Ascending aorta (tissue), 2 donors: ENCODE measurements at regions not wholly inside any gene's neighbourhood (a gene's known extent, or its start where the extent isn't known, plus 50 kb on each side); places are given as distances from the start of the nearest gene placed in this dataset.

Source experiments
- DNase-seq, 2 donors: peaks; one replicate each; pipeline ENCODE4 v3.0.0-alpha.2; 2019; ENCODE audit warnings: low spot score in 2 of 2
- H3K27ac ChIP-seq, 2 donors: fragments of 200-600 bp; sonication (generic); one replicate each; pipeline ENCODE4 v1.5.1; 2016 to 2017; ENCODE audit warnings: mild to moderate bottlenecking in 1 of 2
- H3K27me3 ChIP-seq: fragments of 200-600 bp; sonication (generic); one replicate; pipeline ENCODE4 v1.5.1; 2017
- H3K36me3 ChIP-seq, 2 donors: fragments of 200-600 bp; sonication (generic); one replicate each; pipeline ENCODE4 v1.5.1; 2016
- H3K4me1 ChIP-seq, 2 donors: fragments of 200-600 bp; sonication (generic); one replicate each; pipeline ENCODE4 v1.5.1; 2016 to 2017; ENCODE audit warnings: mild to moderate bottlenecking in 1 of 2
- H3K4me3 ChIP-seq, 2 donors: fragments of 200-600 bp; sonication (generic); one replicate each; pipeline ENCODE4 v1.5.1; 2016 to 2017; ENCODE audit warnings: mild to moderate bottlenecking in 1 of 2
- H3K9me3 ChIP-seq, 2 donors: fragments of 200-600 bp; sonication (generic); one replicate each; pipeline ENCODE4 v1.5.1; 2016
- intact Hi-C: fragments of 100-400 bp; cut with DNase I; formaldehyde crosslinking; loops from one replicate; pipeline ENCODE4 v1.15.1; 2023
- TF ChIP-seq, protein P1 (sequence below), 3 experiments: fragments of 200-600 bp in 2 of 3; fragments of 450-650 bp in 1 of 3; sonication (generic) in 2 of 3; IDR thresholded peaks; one replicate each; pipeline ENCODE4 v1.5.1; 2016 to 2019; ENCODE audit warnings: antibody characterized with exemption in 3 of 3, mild to moderate bottlenecking in 1 of 3, moderate library complexity in 1 of 3

DNA sequence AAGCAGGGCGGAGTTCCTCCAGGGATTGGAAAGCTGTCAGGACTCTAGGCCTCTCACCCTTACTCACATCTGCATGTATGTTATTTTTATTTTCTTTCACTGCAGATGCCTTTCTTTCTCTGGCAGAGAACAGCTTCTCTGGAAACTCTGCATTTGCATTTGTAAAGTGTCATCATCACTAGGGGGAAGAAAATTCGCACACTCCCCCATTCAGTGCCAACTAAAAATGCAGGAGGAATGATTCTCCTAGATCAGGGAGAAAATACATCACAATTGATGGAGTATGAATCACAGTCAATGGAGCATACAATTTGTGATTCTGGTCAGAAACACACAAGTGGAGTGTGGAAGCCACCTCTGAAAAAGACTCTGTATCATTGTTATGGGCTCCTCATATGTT, 351.4 kb upstream of the FTMT start:
- intact Hi-C loops = no loop called here
- Histone ChIP-seq H3K36me3 (no peaks in the 10 kb centered on the region), H3K27ac (no peak overlapping the region), H3K4me1 (no peaks in the 10 kb centered on the region), H3K4me3 (no peak overlapping the region), H3K27me3 (no peaks in the 10 kb centered on the region), H3K9me3 (no peaks in the 10 kb centered on the region)
- TF ChIP-seq, protein P1, sequence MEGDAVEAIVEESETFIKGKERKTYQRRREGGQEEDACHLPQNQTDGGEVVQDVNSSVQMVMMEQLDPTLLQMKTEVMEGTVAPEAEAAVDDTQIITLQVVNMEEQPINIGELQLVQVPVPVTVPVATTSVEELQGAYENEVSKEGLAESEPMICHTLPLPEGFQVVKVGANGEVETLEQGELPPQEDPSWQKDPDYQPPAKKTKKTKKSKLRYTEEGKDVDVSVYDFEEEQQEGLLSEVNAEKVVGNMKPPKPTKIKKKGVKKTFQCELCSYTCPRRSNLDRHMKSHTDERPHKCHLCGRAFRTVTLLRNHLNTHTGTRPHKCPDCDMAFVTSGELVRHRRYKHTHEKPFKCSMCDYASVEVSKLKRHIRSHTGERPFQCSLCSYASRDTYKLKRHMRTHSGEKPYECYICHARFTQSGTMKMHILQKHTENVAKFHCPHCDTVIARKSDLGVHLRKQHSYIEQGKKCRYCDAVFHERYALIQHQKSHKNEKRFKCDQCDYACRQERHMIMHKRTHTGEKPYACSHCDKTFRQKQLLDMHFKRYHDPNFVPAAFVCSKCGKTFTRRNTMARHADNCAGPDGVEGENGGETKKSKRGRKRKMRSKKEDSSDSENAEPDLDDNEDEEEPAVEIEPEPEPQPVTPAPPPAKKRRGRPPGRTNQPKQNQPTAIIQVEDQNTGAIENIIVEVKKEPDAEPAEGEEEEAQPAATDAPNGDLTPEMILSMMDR (IDR thresholded peaks at IDR 0.05) = no peak
- DNase-seq = no peak

DNA sequence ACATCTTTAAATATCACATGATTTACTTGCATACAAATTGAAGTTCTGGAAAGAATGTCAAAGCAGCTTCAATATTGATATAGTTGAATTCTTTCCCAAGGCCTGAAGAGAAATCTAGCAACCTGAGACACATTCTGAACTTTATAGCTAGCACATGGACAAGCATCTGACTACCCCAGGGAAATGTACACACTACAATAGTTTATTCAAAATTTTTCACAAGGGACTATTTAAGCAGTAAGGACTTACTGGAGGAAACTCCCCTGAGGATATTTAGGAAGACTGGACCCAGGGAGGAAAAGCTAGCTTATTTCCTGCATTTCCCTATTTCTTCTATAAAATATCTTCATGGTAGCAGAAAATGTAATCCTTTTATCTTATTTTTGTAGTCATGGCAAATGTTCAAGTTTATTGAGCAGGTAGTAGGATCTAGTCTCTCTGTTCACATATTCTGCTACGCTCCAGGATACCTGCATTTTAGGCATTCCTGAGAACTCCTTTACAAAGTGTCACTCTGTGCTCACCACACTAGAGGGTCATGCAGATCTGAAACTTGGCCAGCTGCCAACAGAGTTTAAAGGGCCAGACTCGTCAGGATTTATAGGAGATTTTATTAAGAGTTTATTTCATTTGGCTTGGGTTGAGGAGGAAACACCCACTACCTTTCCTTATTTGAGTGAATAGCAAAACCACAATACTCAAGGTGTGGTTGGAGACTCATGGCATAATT, 348.4 kb upstream of the FTMT start:
- intact Hi-C loops = no loop called here
- no peaks in the 10 kb centered on the region for H3K27me3 ChIP-seq
- no peak overlapping the region for H3K27ac ChIP-seq
- no peaks in the 10 kb centered on the region for H3K4me1 ChIP-seq
- DNase-seq = no peak
- no peaks in the 10 kb centered on the region for H3K36me3 ChIP-seq
- H3K9me3 ChIP-seq = no peaks in the 10 kb centered on the region
- TF ChIP-seq, protein P1 (IDR thresholded peaks at IDR 0.05) = no peak
- H3K4me3 ChIP-seq = no peak overlapping the region

DNA sequence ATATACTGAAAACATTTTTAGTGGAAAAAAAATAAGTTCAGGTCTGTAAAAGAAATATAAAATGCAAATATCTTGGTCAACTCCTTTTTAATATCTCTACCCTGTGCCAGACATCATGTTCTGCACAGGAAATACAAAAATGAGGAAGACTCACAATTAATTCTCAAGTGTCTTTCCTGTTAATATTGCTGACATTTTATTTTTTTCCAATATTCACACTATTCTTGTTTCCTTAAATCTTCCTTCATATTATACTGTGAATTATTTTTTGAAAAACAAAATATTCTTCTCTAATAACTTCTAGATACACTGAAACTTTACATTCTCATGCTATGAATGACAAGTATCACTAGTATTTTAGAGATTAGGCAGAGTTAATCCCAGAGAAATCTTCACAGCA, 334.7 kb upstream of the FTMT start:
- no peaks in the 10 kb centered on the region for H3K36me3 ChIP-seq
- H3K27ac ChIP-seq = no peak overlapping the region
- TF ChIP-seq, protein P1 (IDR thresholded peaks at IDR 0.05) = no peak
- no peaks in the 10 kb centered on the region for H3K27me3 ChIP-seq
- no peak overlapping the region for H3K4me3 ChIP-seq
- intact Hi-C loops = no loop called here
- H3K4me1 ChIP-seq = no peaks in the 10 kb centered on the region
- H3K9me3 ChIP-seq = no peaks in the 10 kb centered on the region
- DNase-seq = no peak

DNA sequence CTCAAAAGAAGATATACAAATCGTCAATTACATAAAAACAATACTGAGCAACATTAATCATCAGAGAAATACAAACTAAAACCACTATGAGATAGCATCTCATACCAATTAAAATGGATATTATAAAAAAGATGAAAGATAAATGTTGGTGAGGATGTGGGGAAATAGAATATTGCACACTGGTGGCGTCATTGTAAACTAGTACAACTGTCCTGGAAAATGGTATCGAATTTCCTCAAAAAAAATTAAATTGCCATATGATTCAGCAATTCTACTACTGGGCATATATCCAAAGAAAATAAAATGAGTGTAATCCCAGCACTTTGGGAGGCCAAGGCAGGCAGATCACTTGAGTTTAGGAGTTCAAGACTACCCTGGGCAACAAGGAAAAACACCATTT, 326.0 kb upstream of the FTMT start:
- Histone ChIP-seq H3K27me3 (no peaks in the 10 kb centered on the region), H3K36me3 (no peaks in the 10 kb centered on the region), H3K4me3 (no peak overlapping the region), H3K27ac (no peak overlapping the region), H3K9me3 (no peaks in the 10 kb centered on the region), H3K4me1 (no peaks in the 10 kb centered on the region)
- intact Hi-C loops = no loop called here
- no peak for DNase-seq
- TF ChIP-seq, protein P1 (IDR thresholded peaks at IDR 0.05) = no peak

DNA sequence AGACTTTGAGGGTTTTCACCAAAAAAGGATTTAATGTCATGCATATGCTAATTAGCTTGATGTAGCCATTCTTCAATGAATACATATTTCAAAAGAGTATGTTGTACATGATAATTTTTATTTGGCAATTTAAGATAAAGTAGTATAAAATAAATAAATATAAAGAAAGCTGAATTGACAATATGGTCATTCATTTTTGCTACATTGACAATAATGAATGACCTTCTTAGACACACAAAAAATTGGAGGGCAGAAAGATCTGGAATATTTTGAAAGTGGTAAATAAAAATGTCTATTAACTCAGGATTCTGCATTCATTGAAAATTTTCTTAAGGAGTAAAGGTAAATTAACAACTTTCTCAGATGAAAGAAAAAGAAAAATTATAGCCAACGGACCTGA, 324.8 kb upstream of the FTMT start:
- Histone ChIP-seq H3K27me3 (no peaks in the 10 kb centered on the region), H3K9me3 (no peaks in the 10 kb centered on the region), H3K4me1 (no peaks in the 10 kb centered on the region), H3K4me3 (no peak overlapping the region), H3K36me3 (no peaks in the 10 kb centered on the region), H3K27ac (no peak overlapping the region)
- intact Hi-C loops = no loop called here
- no peak for DNase-seq
- TF ChIP-seq, protein P1 (IDR thresholded peaks at IDR 0.05) = no peak

DNA sequence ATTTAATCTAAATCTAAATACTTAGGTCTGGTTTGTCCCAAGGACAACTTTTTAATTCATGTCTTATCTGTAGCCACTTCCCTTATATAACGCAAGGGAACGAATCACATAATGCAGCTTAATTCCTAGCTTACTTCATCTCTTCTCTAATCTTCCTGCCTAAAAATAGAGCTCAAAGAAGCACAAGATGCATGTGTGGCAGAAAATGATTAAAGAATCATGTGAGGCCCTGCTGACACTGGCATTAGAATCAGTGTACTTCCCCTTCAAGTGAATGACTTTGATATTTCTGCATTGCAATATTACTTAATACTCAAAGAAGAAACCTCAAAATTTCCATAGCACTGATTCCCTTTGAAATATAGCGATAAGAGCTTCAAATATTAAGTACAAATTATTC, 317.9 kb upstream of the FTMT start:
- no peaks in the 10 kb centered on the region for H3K4me1 ChIP-seq
- H3K27ac ChIP-seq = no peak overlapping the region
- intact Hi-C loops = no loop called here
- no peaks in the 10 kb centered on the region for H3K36me3 ChIP-seq
- no peak overlapping the region for H3K4me3 ChIP-seq
- no peaks in the 10 kb centered on the region for H3K9me3 ChIP-seq
- no peaks in the 10 kb centered on the region for H3K27me3 ChIP-seq
- DNase-seq = no peak
- TF ChIP-seq, protein P1 (IDR thresholded peaks at IDR 0.05) = no peak
